Posterior vena cava (tissue), 2 donors: ENCODE measurements at regions not wholly inside any gene's neighbourhood (a gene's known extent, or its start where the extent isn't known, plus 50 kb on each side); places are given as distances from the start of the nearest gene placed in this dataset.
"Not testable (repeated sequence)": the region's sequence is repeated elsewhere in the genome, so short reads cannot be mapped to it uniquely, and the experiment has no call there.

ENCODE experiments used
- DNase-seq: peaks from one replicate; pipeline ENCODE4 v3.0.0-alpha.2; 2020; ENCODE audit warnings: low spot score
- intact Hi-C, 2 donors: fragments of 100-400 bp; cut with DNase I; formaldehyde crosslinking; loops; one replicate each; pipeline versions ENCODE4 v1.14.1 to v1.14.2; 2022 to 2023
- donor health status: DM: yes; HTN: yes; CAD: no.
- donor health status: DM: yes; HTN: yes; CAD: no.

GRCh38 chrX:136975684-136976470 lies 57.9 kb downstream of the GPR101 start:
- intact Hi-C loops, result no loop called here
- DNase-seq, result no peak

- intact Hi-C loops, result loop anchor here in 1 of 2 donors (5.0 kb wide), 1 partner anchor 309 kb away; no protein-coding TSS in a partner anchor
- DNase-seq, result no peak
Measured at GRCh38 chrX:136967966-136968365, 65.8 kb downstream of the GPR101 start.

- intact Hi-C loops, result no loop called here
- no peak for DNase-seq
Measured at GRCh38 chrX:136963973-136964372, 69.8 kb downstream of the GPR101 start.

GRCh38 chrX:136961594-136962135 lies 72.1 kb downstream of the GPR101 start:
- intact Hi-C loops, result no loop called here
- no peak for DNase-seq

- no peak for DNase-seq
- intact Hi-C loops, result no loop called here
Measured at GRCh38 chrX:136954930-136955329, 74.4 kb upstream of the RBMX start.

- no peak for DNase-seq
- intact Hi-C loops, result no loop called here
Measured at GRCh38 chrX:136953867-136954787, 73.6 kb upstream of the RBMX start.

- intact Hi-C loops, result no loop called here
- DNase-seq, result no peak
Measured at GRCh38 chrX:136950211-136950610, 69.7 kb upstream of the RBMX start.

GRCh38 chrX:136941396-136942337 lies 61.1 kb upstream of the RBMX start:
- no peak for DNase-seq
- intact Hi-C loops, result no loop called here

- DNase-seq, result no peak
- intact Hi-C loops, result no loop called here
Measured at GRCh38 chrX:136936183-136936549, 55.6 kb upstream of the RBMX start.

GRCh38 chrX:136935533-136936182 lies 55.1 kb upstream of the RBMX start:
- DNase-seq, intact Hi-C loops: not testable (repeated sequence)

GRCh38 chrX:136934652-136935051 lies 54.1 kb upstream of the RBMX start:
- DNase-seq, intact Hi-C loops: not testable (repeated sequence)

- intact Hi-C loops, result no loop called here
- DNase-seq, result no peak
Measured at GRCh38 chrX:136933611-136934145, 53.2 kb upstream of the RBMX start.

- no peak for DNase-seq
- intact Hi-C loops, result no loop called here
Measured at GRCh38 chrX:136931661-136932060, 51.1 kb upstream of the RBMX start.
